ENCODE measurements at regions not wholly inside any gene's neighbourhood (a gene's known extent, or its start where the extent isn't known, plus 50 kb on each side); places are given as distances from the start of the nearest gene placed in this dataset.

DNA sequence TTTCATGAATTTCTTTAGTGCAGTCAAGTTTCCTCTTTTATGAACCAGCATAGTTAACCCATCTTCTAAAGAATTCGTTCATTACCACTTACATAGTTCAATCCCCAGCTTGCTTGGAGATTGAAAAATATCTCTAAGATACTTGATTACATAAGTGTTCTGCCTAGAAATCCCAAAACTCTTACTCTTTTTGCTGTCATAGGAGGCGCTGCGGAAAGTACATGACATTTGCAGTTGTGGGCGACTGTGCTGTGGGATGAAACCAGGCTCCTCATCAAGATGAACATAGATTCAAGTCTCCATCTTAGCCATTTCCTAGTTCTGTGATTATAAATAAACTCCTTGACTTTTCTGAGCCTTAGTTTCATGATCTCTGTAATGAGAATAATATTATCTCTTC lies 107.1 kb upstream of the SORBS2 start:
- no peak overlapping the region for H3K4me2 ChIP-seq (ENCODE audit: low read length)
- H3K9me3 ChIP-seq (ENCODE audit: insufficient read depth, low read length) = no peaks in the 10 kb centered on the region
- no peak overlapping the region for H2AFZ ChIP-seq (ENCODE audit: low read depth, low read length)
- no peak for TF ChIP-seq EZH2phosphoT487 (IDR thresholded peaks at IDR 0.05; ENCODE audit: low read depth)
- TF ChIP-seq, protein P1, sequence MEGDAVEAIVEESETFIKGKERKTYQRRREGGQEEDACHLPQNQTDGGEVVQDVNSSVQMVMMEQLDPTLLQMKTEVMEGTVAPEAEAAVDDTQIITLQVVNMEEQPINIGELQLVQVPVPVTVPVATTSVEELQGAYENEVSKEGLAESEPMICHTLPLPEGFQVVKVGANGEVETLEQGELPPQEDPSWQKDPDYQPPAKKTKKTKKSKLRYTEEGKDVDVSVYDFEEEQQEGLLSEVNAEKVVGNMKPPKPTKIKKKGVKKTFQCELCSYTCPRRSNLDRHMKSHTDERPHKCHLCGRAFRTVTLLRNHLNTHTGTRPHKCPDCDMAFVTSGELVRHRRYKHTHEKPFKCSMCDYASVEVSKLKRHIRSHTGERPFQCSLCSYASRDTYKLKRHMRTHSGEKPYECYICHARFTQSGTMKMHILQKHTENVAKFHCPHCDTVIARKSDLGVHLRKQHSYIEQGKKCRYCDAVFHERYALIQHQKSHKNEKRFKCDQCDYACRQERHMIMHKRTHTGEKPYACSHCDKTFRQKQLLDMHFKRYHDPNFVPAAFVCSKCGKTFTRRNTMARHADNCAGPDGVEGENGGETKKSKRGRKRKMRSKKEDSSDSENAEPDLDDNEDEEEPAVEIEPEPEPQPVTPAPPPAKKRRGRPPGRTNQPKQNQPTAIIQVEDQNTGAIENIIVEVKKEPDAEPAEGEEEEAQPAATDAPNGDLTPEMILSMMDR (IDR thresholded peaks at IDR 0.05; ENCODE audit: low read depth, low read length) = no peak
- H3K27ac ChIP-seq (ENCODE audit: low read length) = no peak overlapping the region
- H3K4me3 ChIP-seq (ENCODE audit: low read length) = no peak overlapping the region
- H3K9ac ChIP-seq (ENCODE audit: low read length) = no peak overlapping the region
- H3K4me1 ChIP-seq (ENCODE audit: low read length) = no peaks in the 10 kb centered on the region
- H3K36me3 ChIP-seq (replicated peaks; ENCODE audit: low read depth, low read length) = no peaks in the 10 kb centered on the region
- no peaks in the 10 kb centered on the region for H3K79me2 ChIP-seq (ENCODE audit: low read length)
- no peaks in the 10 kb centered on the region for H4K20me1 ChIP-seq (ENCODE audit: insufficient read depth, low read length)
- H3K27me3 ChIP-seq (ENCODE audit: low read depth, low read length) = no peaks in the 10 kb centered on the region

DNA sequence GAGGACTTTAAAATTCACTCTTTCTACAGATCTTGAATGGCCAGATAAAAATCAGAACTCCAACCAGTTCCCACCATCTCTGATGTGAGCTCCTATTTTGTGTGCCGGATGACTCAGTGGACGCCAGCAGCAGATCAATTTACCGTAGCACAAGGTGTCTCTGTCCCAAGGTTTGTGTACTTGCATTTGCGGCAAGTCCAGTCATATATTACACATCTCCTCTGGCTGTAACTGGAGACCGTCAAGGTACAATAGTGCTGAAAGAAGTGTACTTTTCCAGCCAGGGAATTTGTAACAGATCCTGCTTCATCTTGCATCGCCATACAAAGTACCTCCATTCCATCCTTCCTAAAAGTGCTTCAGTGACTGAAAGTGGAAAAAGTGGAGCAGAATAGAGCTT lies 108.2 kb upstream of the SORBS2 start:
- no peaks in the 10 kb centered on the region for H3K36me3 ChIP-seq (replicated peaks; ENCODE audit: low read depth, low read length)
- H4K20me1 ChIP-seq (ENCODE audit: insufficient read depth, low read length) = no peaks in the 10 kb centered on the region
- H3K9ac ChIP-seq (ENCODE audit: low read length) = no peak overlapping the region
- H3K4me3 ChIP-seq (ENCODE audit: low read length) = no peak overlapping the region
- no peaks in the 10 kb centered on the region for H3K79me2 ChIP-seq (ENCODE audit: low read length)
- TF ChIP-seq, protein P1 (IDR thresholded peaks at IDR 0.05; ENCODE audit: low read depth, low read length) = no peak
- TF ChIP-seq EZH2phosphoT487 (IDR thresholded peaks at IDR 0.05; ENCODE audit: low read depth) = no peak
- no peaks in the 10 kb centered on the region for H3K27me3 ChIP-seq (ENCODE audit: low read depth, low read length)
- H3K9me3 ChIP-seq (ENCODE audit: insufficient read depth, low read length) = no peaks in the 10 kb centered on the region
- H3K27ac ChIP-seq (ENCODE audit: low read length) = no peak overlapping the region
- H3K4me2 ChIP-seq (ENCODE audit: low read length) = no peak overlapping the region
- no peaks in the 10 kb centered on the region for H3K4me1 ChIP-seq (ENCODE audit: low read length)
- no peak overlapping the region for H2AFZ ChIP-seq (ENCODE audit: low read depth, low read length)

DNA sequence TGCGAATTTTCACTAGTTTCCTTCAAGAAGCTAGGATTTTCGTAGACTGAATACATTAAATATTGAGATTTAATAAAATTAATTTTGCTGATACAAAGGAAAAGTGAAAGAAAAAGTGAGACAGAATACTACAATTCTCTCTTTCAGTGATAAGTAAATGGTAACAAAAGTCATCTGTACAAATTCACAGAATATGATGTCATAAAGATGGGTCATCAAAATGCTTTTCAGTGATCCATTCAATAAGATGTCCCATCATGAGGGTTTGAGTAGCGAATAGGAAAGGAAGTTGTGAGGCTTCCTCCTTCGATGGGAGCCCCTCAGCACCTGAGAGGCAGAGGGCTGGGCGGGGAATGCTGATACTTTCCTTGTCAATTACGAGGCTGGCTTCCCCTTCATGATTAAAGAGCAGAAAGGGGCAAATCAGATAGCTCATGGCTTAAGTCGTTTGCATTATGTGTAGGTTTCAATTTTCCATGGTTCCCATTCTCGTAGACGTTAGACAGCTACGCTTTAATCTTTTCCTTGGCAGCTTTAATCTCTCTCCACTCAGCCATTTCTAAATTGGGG lies 108.8 kb upstream of the SORBS2 start:
- H3K4me1 ChIP-seq (ENCODE audit: low read length) = no peaks in the 10 kb centered on the region
- no peak overlapping the region for H2AFZ ChIP-seq (ENCODE audit: low read depth, low read length)
- H3K36me3 ChIP-seq (replicated peaks; ENCODE audit: low read depth, low read length) = no peaks in the 10 kb centered on the region
- no peaks in the 10 kb centered on the region for H3K9me3 ChIP-seq (ENCODE audit: insufficient read depth, low read length)
- H4K20me1 ChIP-seq (ENCODE audit: insufficient read depth, low read length) = no peaks in the 10 kb centered on the region
- H3K9ac ChIP-seq (ENCODE audit: low read length) = no peak overlapping the region
- no peak overlapping the region for H3K27ac ChIP-seq (ENCODE audit: low read length)
- H3K4me3 ChIP-seq (ENCODE audit: low read length) = no peak overlapping the region
- H3K79me2 ChIP-seq (ENCODE audit: low read length) = no peaks in the 10 kb centered on the region
- H3K27me3 ChIP-seq (ENCODE audit: low read depth, low read length) = no peaks in the 10 kb centered on the region
- H3K4me2 ChIP-seq (ENCODE audit: low read length) = no peak overlapping the region
- no peak for TF ChIP-seq EZH2phosphoT487 (IDR thresholded peaks at IDR 0.05; ENCODE audit: low read depth)
- TF ChIP-seq, protein P1 (IDR thresholded peaks at IDR 0.05; ENCODE audit: low read depth, low read length) = no peak

DNA sequence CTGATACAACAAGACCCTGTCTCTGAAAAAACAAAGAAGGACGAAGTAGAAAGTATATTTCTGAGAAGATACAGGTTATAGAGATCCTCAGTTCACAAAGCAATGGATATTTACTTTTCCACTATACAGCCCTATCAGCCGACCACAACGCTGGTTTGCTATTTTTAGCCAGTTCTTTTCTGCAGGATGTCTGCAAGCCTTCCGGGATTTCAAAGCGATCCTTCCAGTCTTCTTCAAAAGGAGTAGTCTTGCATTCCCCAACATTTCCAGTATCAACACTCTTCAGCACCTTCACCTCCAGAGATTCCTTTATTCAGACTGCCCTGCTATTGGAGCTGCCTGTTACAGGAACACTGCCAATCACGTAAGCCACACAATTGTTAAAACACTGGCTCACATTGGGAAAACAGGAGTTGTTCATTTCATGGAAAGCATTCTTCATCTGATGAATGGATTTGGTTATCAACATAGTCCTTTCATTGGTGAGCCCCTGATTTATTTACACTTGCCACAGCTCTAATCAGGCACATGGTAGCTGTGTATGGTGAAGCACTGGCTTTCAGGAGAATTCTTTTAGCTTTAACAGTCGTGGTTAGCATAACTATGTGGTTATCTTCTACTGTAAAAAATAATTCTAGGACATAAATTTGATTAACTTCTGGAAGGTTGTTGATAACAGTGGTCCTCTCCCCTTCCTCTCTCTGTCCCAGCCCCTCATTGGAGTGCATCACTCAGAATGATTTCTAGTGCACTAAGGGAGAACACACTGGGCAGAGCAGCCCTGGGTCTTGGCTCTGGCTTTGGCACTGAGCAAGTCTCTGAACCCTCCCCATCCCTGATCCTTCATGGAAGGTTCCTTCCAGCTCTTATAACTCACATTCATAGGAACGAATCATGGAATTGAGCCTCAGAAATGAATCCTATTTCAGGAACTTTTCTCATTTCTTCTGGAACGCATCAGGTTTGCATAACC lies 109.9 kb upstream of the SORBS2 start:
- H3K27me3 ChIP-seq (ENCODE audit: low read depth, low read length) = no peaks in the 10 kb centered on the region
- no peaks in the 10 kb centered on the region for H3K36me3 ChIP-seq (replicated peaks; ENCODE audit: low read depth, low read length)
- no peak overlapping the region for H3K9ac ChIP-seq (ENCODE audit: low read length)
- H2AFZ ChIP-seq (ENCODE audit: low read depth, low read length) = no peak overlapping the region
- no peak overlapping the region for H3K4me2 ChIP-seq (ENCODE audit: low read length)
- TF ChIP-seq EZH2phosphoT487 (IDR thresholded peaks at IDR 0.05; ENCODE audit: low read depth) = no peak
- TF ChIP-seq, protein P1 (IDR thresholded peaks at IDR 0.05; ENCODE audit: low read depth, low read length) = no peak
- no peak overlapping the region for H3K27ac ChIP-seq (ENCODE audit: low read length)
- H3K79me2 ChIP-seq (ENCODE audit: low read length) = no peaks in the 10 kb centered on the region
- no peaks in the 10 kb centered on the region for H3K9me3 ChIP-seq (ENCODE audit: insufficient read depth, low read length)
- no peak overlapping the region for H3K4me3 ChIP-seq (ENCODE audit: low read length)
- H4K20me1 ChIP-seq (ENCODE audit: insufficient read depth, low read length) = no peaks in the 10 kb centered on the region
- H3K4me1 ChIP-seq (ENCODE audit: low read length) = no peaks in the 10 kb centered on the region
